ENCODE measurements at regions not wholly inside any gene's neighbourhood (a gene's known extent, or its start where the extent isn't known, plus 50 kb on each side); places are given as distances from the start of the nearest gene placed in this dataset.
A peak's percentile ranks its signal among the peaks of the same experiment; 100 is the strongest.
"Not testable (repeated sequence)": the region's sequence is repeated elsewhere in the genome, so short reads cannot be mapped to it uniquely, and the experiment has no call there.

DNA sequence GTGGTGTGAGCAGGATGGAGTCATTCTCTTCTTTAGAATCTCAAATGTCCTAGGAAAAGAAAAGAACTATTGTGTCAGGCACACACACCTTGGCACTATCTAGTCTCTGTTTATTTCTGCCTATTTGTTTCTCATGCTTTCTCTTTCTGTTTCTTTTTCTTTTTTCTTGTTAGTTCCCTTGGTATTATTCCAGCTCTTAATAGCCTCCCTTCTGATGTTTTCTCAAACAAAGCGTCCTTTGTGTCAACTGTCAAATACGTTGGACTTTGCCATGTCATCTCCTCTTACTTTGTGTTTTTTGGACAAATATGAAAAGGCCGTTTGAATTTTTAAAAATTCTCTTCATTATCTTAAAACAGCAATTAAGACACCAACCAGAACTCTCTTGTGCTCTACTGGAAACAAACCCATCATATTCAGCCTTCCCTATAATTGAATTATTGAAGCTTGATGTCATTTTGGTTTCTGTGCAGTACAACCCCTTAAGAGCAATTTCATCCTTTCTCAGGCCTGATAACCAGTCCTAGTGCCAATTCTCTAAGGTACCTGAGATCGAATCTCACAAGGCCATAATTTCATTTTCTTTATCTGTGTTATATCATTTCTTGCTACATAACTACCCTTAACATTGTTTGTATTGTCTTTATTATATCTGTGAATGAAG, 497.8 kb upstream of the NRP1 start:
- DNase-seq, result no peak
- Histone ChIP-seq H3K4me1 (peaks cover 0 to 6% (median 0%) of the 10 kb centered on the region in 4 donors), H3K4me3 (no peak overlapping the region), H3K36me3 (no peaks in the 10 kb centered on the region), H3K9me3 (no peaks in the 10 kb centered on the region), H3K27me3 (no peaks in the 10 kb centered on the region), H3K27ac (no peak overlapping the region)
- WGBS (ENCODE audit: insufficient coverage, low coverage, low lambda C conversion rate, missing lambda C conversion rate), result 23% methylated on average over 4 of the region's 4 CpGs
- TF ChIP-seq POLR2A (IDR thresholded peaks at IDR 0.05), result no peak
- TF ChIP-seq, protein P1, sequence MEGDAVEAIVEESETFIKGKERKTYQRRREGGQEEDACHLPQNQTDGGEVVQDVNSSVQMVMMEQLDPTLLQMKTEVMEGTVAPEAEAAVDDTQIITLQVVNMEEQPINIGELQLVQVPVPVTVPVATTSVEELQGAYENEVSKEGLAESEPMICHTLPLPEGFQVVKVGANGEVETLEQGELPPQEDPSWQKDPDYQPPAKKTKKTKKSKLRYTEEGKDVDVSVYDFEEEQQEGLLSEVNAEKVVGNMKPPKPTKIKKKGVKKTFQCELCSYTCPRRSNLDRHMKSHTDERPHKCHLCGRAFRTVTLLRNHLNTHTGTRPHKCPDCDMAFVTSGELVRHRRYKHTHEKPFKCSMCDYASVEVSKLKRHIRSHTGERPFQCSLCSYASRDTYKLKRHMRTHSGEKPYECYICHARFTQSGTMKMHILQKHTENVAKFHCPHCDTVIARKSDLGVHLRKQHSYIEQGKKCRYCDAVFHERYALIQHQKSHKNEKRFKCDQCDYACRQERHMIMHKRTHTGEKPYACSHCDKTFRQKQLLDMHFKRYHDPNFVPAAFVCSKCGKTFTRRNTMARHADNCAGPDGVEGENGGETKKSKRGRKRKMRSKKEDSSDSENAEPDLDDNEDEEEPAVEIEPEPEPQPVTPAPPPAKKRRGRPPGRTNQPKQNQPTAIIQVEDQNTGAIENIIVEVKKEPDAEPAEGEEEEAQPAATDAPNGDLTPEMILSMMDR (IDR thresholded peaks at IDR 0.05), result no peak
- intact Hi-C loops (cut with DNase I), result no loop called here
- ATAC-seq, result peak in 1 of 4 donors; percentile 36

- 50% methylated on average over 1 of the region's 2 CpGs for WGBS (ENCODE audit: insufficient coverage, low coverage, low lambda C conversion rate, missing lambda C conversion rate)
- Histone ChIP-seq H3K9me3 (no peaks in the 10 kb centered on the region), H3K4me3 (no peak overlapping the region), H3K4me1 (peaks cover 0 to 6% (median 0%) of the 10 kb centered on the region in 4 donors), H3K27me3 (no peaks in the 10 kb centered on the region), H3K36me3 (no peaks in the 10 kb centered on the region), H3K27ac (no peak overlapping the region)
- TF ChIP-seq POLR2A (IDR thresholded peaks at IDR 0.05), result no peak
- TF ChIP-seq, protein P1 (IDR thresholded peaks at IDR 0.05), result no peak
- ATAC-seq, result no peak
- no peak for DNase-seq
- intact Hi-C loops (cut with DNase I), result no loop called here
These were observed 497.1 kb upstream of the NRP1 start for GRCh38 chr10:33831591-33831990.

- ATAC-seq; H3K27ac ChIP-seq; H3K4me1 ChIP-seq; H3K4me3 ChIP-seq; DNase-seq; H3K36me3 ChIP-seq; intact Hi-C loops (cut with DNase I); H3K9me3 ChIP-seq; H3K27me3 ChIP-seq: not testable (repeated sequence)
- 94% methylated on average over 3 of the region's 3 CpGs for WGBS (ENCODE audit: insufficient coverage, low coverage, low lambda C conversion rate, missing lambda C conversion rate)
These were observed 495.4 kb upstream of the NRP1 start for GRCh38 chr10:33829899-33830298.

- DNase-seq (no peak), ATAC-seq (no peak)
- WGBS (ENCODE audit: insufficient coverage, low coverage, low lambda C conversion rate, missing lambda C conversion rate), result 78% methylated on average over 4 of the region's 4 CpGs
- Histone ChIP-seq H3K4me3 (no peak overlapping the region), H3K27ac (no peak overlapping the region), H3K36me3 (no peaks in the 10 kb centered on the region), H3K4me1 (peaks cover 0 to 6% (median 0%) of the 10 kb centered on the region in 4 donors), H3K9me3 (no peaks in the 10 kb centered on the region), H3K27me3 (no peaks in the 10 kb centered on the region)
- TF ChIP-seq, protein P1 (IDR thresholded peaks at IDR 0.05), result no peak
- no peak for TF ChIP-seq POLR2A (IDR thresholded peaks at IDR 0.05)
- intact Hi-C loops (cut with DNase I), result no loop called here
These were observed 494.1 kb upstream of the NRP1 start for GRCh38 chr10:33828592-33828991.

- no peak for ATAC-seq
- Histone ChIP-seq H3K9me3 (no peaks in the 10 kb centered on the region), H3K27ac (no peak overlapping the region), H3K4me3 (no peak overlapping the region), H3K27me3 (no peaks in the 10 kb centered on the region), H3K36me3 (no peaks in the 10 kb centered on the region), H3K4me1 (no peaks in the 10 kb centered on the region)
- WGBS (ENCODE audit: insufficient coverage, low coverage, low lambda C conversion rate, missing lambda C conversion rate), result 77% methylated on average over 1 of the region's 1 CpG
- DNase-seq, result no peak
- no peak for TF ChIP-seq POLR2A (IDR thresholded peaks at IDR 0.05)
- TF ChIP-seq, protein P1 (IDR thresholded peaks at IDR 0.05), result no peak
- intact Hi-C loops (cut with DNase I), result no loop called here
These were observed 491.7 kb upstream of the NRP1 start for GRCh38 chr10:33826186-33826585.

All from right lobe of liver (tissue), 6 donors.